IMR-90 (cell line): ENCODE measurements at regions not wholly inside any gene's neighbourhood (a gene's known extent, or its start where the extent isn't known, plus 50 kb on each side); places are given as distances from the start of the nearest gene placed in this dataset.

Experiments
- BHLHE40 ChIP-seq: fragments of 150-350 bp; IDR thresholded peaks from 2 replicates; pipeline ENCODE4 v1.6.1; 2016; ENCODE audit warnings: mild to moderate bottlenecking, low read depth, low read length
- CHD1 ChIP-seq: IDR thresholded peaks from 2 replicates; pipeline ENCODE4 v1.6.1; 2012; ENCODE audit warnings: low read depth, low read length, improper control_type of control experiment
- CTCF ChIP-seq: conservative IDR thresholded peaks from 2 replicates; pipeline ENCODE4 v1.5.1; 2012; ENCODE audit warnings: mild to moderate bottlenecking, low read depth, low read length, improper control_type of control experiment
- FOS ChIP-seq: fragments of 150-350 bp; IDR thresholded peaks from 2 replicates; pipeline ENCODE4 v1.6.1; 2016; ENCODE audit warnings: low read depth, low read length
- POLR2A ChIP-seq: IDR thresholded peaks from 2 replicates; pipeline ENCODE4 v1.6.1; 2012; ENCODE audit warnings: mild to moderate bottlenecking, low read depth, low read length
- RAD21 ChIP-seq: IDR thresholded peaks from 2 replicates; pipeline ENCODE4 v1.6.1; 2012; ENCODE audit warnings: low read length, improper control_type of control experiment
- RCOR1 ChIP-seq: IDR thresholded peaks from 2 replicates; pipeline ENCODE4 v1.6.1; 2012; ENCODE audit warnings: mild to moderate bottlenecking, low read length, improper control_type of control experiment; ENCODE audit not compliant: insufficient replicate concordance
- RFX5 ChIP-seq: IDR thresholded peaks from 2 replicates; pipeline ENCODE4 v1.8.0; 2012; ENCODE audit warnings: low read depth, mild to moderate bottlenecking, low read length, moderate library complexity
- SMC3 ChIP-seq: fragments of 150-350 bp; IDR thresholded peaks from 2 replicates; pipeline ENCODE4 v1.6.1; 2016; ENCODE audit warnings: low read depth, mild to moderate bottlenecking, antibody characterized with exemption, low read length, moderate library complexity
- USF2 ChIP-seq: fragments of 150-350 bp; IDR thresholded peaks from 2 replicates; pipeline ENCODE4 v1.6.1; 2017; ENCODE audit warnings: mild to moderate bottlenecking, antibody characterized with exemption, low read length, low read depth

DNA sequence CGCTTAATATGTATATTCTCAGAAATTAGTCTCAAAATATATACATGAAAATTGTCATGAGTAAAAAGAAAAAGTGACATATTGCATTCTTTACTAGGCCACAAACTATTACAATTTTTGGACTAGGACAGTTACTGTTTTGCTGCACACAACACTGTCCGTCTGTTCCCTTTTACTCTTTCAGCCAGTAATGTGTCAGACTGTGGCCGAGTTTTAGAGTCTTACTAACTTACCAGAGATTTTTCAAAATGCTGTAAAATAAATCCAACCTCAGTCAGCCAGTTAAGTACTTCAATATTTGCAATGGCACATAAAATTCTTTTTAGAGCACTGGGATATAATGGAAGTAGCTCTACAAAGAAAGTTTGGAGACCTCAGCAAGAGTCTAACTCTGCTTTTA lies 380.3 kb upstream of the IL12A start:
- TF ChIP-seq CTCF (no peak), POLR2A (no peak), FOS (no peak), RAD21 (no peak), SMC3 (no peak), BHLHE40 (no peak), CHD1 (no peak), RFX5 (no peak), RCOR1 (no peak), USF2 (no peak)
